ENCODE measurements at regions not wholly inside any gene's neighbourhood (a gene's known extent, or its start where the extent isn't known, plus 50 kb on each side); places are given as distances from the start of the nearest gene placed in this dataset.
A peak's percentile ranks its signal among the peaks of the same experiment; 100 is the strongest.
"Not testable (repeated sequence)": the region's sequence is repeated elsewhere in the genome, so short reads cannot be mapped to it uniquely, and the experiment has no call there.

DNA sequence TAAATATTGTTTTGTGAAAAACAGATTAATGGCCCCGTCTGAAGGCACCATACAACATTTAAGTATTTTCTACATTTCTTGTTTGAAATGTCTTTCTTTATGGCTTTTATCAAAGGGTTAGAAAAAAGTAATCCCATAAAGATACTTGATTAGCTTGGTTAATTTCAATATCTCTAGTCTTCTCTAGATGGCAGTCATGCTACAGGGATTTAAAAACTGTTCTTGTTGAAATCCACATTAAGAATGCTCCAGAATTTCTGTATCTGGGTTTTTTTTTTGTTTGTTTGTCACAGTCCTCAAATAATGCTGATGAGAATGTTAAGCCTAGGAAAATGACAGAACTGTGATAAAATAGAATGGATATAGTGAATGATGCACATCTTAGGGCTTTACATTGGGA, 109.0 kb upstream of the AADAT start:
- TF ChIP-seq, protein P1, sequence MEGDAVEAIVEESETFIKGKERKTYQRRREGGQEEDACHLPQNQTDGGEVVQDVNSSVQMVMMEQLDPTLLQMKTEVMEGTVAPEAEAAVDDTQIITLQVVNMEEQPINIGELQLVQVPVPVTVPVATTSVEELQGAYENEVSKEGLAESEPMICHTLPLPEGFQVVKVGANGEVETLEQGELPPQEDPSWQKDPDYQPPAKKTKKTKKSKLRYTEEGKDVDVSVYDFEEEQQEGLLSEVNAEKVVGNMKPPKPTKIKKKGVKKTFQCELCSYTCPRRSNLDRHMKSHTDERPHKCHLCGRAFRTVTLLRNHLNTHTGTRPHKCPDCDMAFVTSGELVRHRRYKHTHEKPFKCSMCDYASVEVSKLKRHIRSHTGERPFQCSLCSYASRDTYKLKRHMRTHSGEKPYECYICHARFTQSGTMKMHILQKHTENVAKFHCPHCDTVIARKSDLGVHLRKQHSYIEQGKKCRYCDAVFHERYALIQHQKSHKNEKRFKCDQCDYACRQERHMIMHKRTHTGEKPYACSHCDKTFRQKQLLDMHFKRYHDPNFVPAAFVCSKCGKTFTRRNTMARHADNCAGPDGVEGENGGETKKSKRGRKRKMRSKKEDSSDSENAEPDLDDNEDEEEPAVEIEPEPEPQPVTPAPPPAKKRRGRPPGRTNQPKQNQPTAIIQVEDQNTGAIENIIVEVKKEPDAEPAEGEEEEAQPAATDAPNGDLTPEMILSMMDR (IDR thresholded peaks at IDR 0.05; ENCODE audit: unreplicated experiment), result peak; percentile 30
- H3K27me3 Mint-ChIP-seq (ENCODE audit: insufficient read depth, unreplicated experiment), result no peaks in the 10 kb centered on the region
- CTCF ChIA-PET, result interaction anchor here (0.6 to 4.5 kb wide), 20 partner anchors 10 to 1764 kb away, joined by 3 to 128 read pairs (median 4); no protein-coding TSS in a partner anchor
- no peak overlapping the region for H3K27ac Mint-ChIP-seq (ENCODE audit: low read depth, unreplicated experiment)
- peaks cover 19% of the 10 kb centered on the region for H3K9me3 Mint-ChIP-seq (ENCODE audit: unreplicated experiment)
- intact Hi-C loops (cut with micrococcal nuclease), result loop anchor here (1.0 to 5.0 kb wide), 2 partner anchors 61 kb away; no protein-coding TSS in a partner anchor
- no peaks in the 10 kb centered on the region for H3K36me3 Mint-ChIP-seq (ENCODE audit: insufficient read depth, unreplicated experiment)
- H3K4me1 Mint-ChIP-seq (ENCODE audit: insufficient read depth, unreplicated experiment), result peaks cover 6% of the 10 kb centered on the region
- POLR2A ChIA-PET, result interaction anchor here (1.0 to 1.1 kb wide), 2 partner anchors 29 to 61 kb away, joined by 3 to 5 read pairs; no protein-coding TSS in a partner anchor
- no peak overlapping the region for H3K4me3 Mint-ChIP-seq (ENCODE audit: unreplicated experiment)
- peak; percentile 33 for DNase-seq (ENCODE audit: unreplicated experiment)
- no TSS peak for BruUV-seq (replicated peaks)

DNA sequence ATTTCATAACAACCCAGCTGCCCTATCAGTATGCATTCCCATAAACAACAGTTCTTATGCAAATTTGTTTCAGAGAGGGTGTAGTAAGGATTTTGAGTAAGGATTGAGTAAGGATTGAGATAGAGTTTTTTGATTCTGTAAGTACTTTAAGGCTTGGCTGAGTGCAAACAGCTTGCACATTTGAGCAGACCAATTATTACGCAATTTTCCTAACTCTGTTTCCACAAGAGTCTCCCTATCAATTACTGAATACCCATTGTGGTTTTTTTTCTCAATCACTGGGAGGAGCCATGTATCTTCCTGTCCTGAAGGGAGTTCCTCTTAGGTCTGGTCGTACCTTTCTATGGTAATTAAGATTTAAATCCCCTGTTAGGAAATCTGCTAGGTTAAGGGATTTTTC, 105.0 kb upstream of the AADAT start:
- H3K9me3 Mint-ChIP-seq (ENCODE audit: unreplicated experiment); H3K36me3 Mint-ChIP-seq (ENCODE audit: insufficient read depth, unreplicated experiment); H3K27me3 Mint-ChIP-seq (ENCODE audit: insufficient read depth, unreplicated experiment); H3K4me3 Mint-ChIP-seq (ENCODE audit: unreplicated experiment); H3K4me1 Mint-ChIP-seq (ENCODE audit: insufficient read depth, unreplicated experiment); CTCF ChIA-PET; BruUV-seq (replicated peaks); H3K27ac Mint-ChIP-seq (ENCODE audit: low read depth, unreplicated experiment); POLR2A ChIA-PET: not testable (repeated sequence)
- intact Hi-C loops (cut with micrococcal nuclease), result loop anchor here (5.0 kb wide), 1 partner anchor 57 kb away; no protein-coding TSS in a partner anchor
- DNase-seq (ENCODE audit: unreplicated experiment), result peak; percentile 10

DNA sequence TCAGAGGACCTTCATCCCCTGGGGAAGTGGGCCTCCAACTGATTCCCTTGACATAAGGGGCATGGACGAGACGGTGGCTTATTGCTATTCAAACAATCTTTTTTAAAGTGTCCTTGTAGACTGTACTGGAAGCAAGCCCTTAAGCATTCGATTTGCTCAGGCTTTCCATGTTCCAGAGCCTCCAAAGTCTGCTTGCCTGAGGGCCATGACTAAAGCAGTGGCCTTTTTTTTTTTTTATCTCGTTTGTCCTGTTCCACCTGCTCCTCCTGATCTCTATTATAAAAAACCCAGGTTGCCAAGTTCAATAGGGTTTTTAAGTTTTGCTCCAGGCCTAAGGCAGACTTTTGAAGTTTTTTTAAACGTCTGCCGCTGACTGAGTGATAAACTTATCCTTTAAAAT, 103.7 kb upstream of the AADAT start:
- no peak for DNase-seq (ENCODE audit: unreplicated experiment)
- intact Hi-C loops (cut with micrococcal nuclease), result no loop called here
- no peaks in the 10 kb centered on the region for H3K36me3 Mint-ChIP-seq (ENCODE audit: insufficient read depth, unreplicated experiment)
- no peak overlapping the region for H3K4me3 Mint-ChIP-seq (ENCODE audit: unreplicated experiment)
- H3K4me1 Mint-ChIP-seq (ENCODE audit: insufficient read depth, unreplicated experiment), result peaks cover 6% of the 10 kb centered on the region
- peak overlapping the region; percentile 27 for H3K27ac Mint-ChIP-seq (ENCODE audit: low read depth, unreplicated experiment)
- CTCF ChIA-PET, result no interaction called here
- BruUV-seq (replicated peaks), result no TSS peak
- TF ChIP-seq, protein P1 (IDR thresholded peaks at IDR 0.05; ENCODE audit: unreplicated experiment), result no peak
- POLR2A ChIA-PET, result no interaction called here
- H3K9me3 Mint-ChIP-seq (ENCODE audit: unreplicated experiment), result no peaks in the 10 kb centered on the region
- H3K27me3 Mint-ChIP-seq (ENCODE audit: insufficient read depth, unreplicated experiment), result no peaks in the 10 kb centered on the region

DNA sequence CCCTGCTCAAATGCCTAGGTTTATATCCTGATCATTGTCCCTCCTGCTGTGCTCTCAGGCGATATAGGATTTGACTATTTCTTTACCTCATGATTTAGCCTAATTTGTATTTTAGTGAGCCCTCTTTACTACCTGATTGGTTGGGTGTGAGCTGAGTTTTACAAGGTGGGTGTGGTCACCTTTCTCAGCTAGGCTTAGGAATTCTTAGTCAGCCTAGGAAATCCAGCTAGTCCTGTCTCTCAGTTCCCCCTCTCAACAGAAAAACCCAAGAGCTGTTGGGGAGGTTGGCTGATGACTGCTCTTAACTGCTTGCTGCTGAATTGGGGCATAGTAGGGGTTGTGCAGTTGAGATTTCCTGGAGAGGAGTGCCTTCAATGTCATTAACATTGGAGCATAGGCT, 100.5 kb upstream of the AADAT start:
- intact Hi-C loops (cut with micrococcal nuclease), result no loop called here
- ChIA-PET POLR2A (no interaction called here), CTCF (interaction anchor here (3.7 to 4.3 kb wide), 2 partner anchors 8 to 69 kb away, joined by 26 to 29 read pairs; no protein-coding TSS in a partner anchor)
- H3K27me3 Mint-ChIP-seq (ENCODE audit: insufficient read depth, unreplicated experiment), result no peaks in the 10 kb centered on the region
- H3K4me1 Mint-ChIP-seq (ENCODE audit: insufficient read depth, unreplicated experiment), result peaks cover under 1% of the 10 kb centered on the region
- no TSS peak for BruUV-seq (replicated peaks)
- no peak overlapping the region for H3K27ac Mint-ChIP-seq (ENCODE audit: low read depth, unreplicated experiment)
- H3K36me3 Mint-ChIP-seq (ENCODE audit: insufficient read depth, unreplicated experiment), result no peaks in the 10 kb centered on the region
- H3K9me3 Mint-ChIP-seq (ENCODE audit: unreplicated experiment), result no peaks in the 10 kb centered on the region
- TF ChIP-seq, protein P1 (IDR thresholded peaks at IDR 0.05; ENCODE audit: unreplicated experiment), result no peak
- no peak for DNase-seq (ENCODE audit: unreplicated experiment)
- no peak overlapping the region for H3K4me3 Mint-ChIP-seq (ENCODE audit: unreplicated experiment)

DNA sequence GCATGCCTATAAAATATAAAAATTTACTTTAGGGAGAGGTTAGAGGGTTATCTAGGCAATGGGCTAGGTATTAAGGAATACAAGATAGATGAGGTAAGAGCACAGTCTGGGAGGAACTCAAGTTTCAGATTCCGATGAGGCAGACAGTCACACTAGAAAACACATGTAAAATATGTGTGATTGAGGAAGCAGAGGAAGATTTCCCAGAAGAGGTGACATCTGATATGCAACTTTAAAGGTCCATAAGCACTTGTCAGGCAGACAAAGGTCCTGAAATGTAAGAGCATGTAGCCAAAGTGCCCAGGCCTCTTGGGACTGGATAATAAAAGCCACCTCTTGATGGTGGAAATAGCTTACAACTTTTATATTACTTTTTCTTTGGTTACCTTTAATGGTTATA, 81.1 kb upstream of the AADAT start:
- BruUV-seq (replicated peaks), result no TSS peak
- DNase-seq (ENCODE audit: unreplicated experiment), result no peak
- intact Hi-C loops (cut with micrococcal nuclease), result no loop called here
- ChIA-PET CTCF (interaction anchor here (0.7 to 1.0 kb wide), 2 partner anchors 18 to 48 kb away, joined by 3 read pairs; no protein-coding TSS in a partner anchor), POLR2A (no interaction called here)
- Mint-ChIP-seq H3K4me1 (ENCODE audit: insufficient read depth, unreplicated experiment) (no peaks in the 10 kb centered on the region), H3K27me3 (ENCODE audit: insufficient read depth, unreplicated experiment) (no peaks in the 10 kb centered on the region), H3K4me3 (ENCODE audit: unreplicated experiment) (no peak overlapping the region), H3K9me3 (ENCODE audit: unreplicated experiment) (no peaks in the 10 kb centered on the region), H3K36me3 (ENCODE audit: insufficient read depth, unreplicated experiment) (no peaks in the 10 kb centered on the region), H3K27ac (ENCODE audit: low read depth, unreplicated experiment) (no peak overlapping the region)
- TF ChIP-seq, protein P1 (IDR thresholded peaks at IDR 0.05; ENCODE audit: unreplicated experiment), result no peak
